Cardiac muscle cell (in vitro differentiated cells and primary cell): ENCODE measurements at regions not wholly inside any gene's neighbourhood (a gene's known extent, or its start where the extent isn't known, plus 50 kb on each side); places are given as distances from the start of the nearest gene placed in this dataset.
A peak's percentile ranks its signal among the peaks of the same experiment; 100 is the strongest.

ENCODE experiments used
- DNase-seq, 2 donors: peaks; one replicate each; pipeline versions ENCODE4 v3.0.0 to v3.0.0-alpha.2; 2010 to 2017; ENCODE audit warnings: low read depth in 1 of 2, low spot score in 1 of 2
- H3K27ac ChIP-seq: fragments of 200-600 bp; sonication (generic); 2 replicates; pipeline ENCODE4 v1.5.1; 2016
- H3K27me3 ChIP-seq: fragments of 200-600 bp; sonication (generic); 2 replicates; pipeline ENCODE4 v1.6.0; 2016; ENCODE audit warnings: control low read depth
- H3K36me3 ChIP-seq: fragments of 200-600 bp; sonication (generic); 2 replicates; pipeline ENCODE4 v1.5.1; 2016; ENCODE audit warnings: control low read depth
- H3K4me1 ChIP-seq: fragments of 200-600 bp; sonication (generic); 2 replicates; pipeline ENCODE4 v1.8.1; 2017; ENCODE audit warnings: low read depth, mild to moderate bottlenecking, mixed run types
- H3K4me3 ChIP-seq: fragments of 200-600 bp; sonication (generic); 2 replicates; pipeline ENCODE4 v1.5.1; 2016; ENCODE audit warnings: mild to moderate bottlenecking
- H3K9me3 ChIP-seq: fragments of 200-600 bp; sonication (generic); 2 replicates; pipeline ENCODE4 v1.5.1; 2017; ENCODE audit warnings: low read depth, mild to moderate bottlenecking, control low read depth
- TF ChIP-seq, protein P1 (sequence below): IDR thresholded peaks from 2 replicates; pipeline ENCODE4 v1.5.1; 2012; ENCODE audit warnings: low read depth, mild to moderate bottlenecking, low read length

DNA sequence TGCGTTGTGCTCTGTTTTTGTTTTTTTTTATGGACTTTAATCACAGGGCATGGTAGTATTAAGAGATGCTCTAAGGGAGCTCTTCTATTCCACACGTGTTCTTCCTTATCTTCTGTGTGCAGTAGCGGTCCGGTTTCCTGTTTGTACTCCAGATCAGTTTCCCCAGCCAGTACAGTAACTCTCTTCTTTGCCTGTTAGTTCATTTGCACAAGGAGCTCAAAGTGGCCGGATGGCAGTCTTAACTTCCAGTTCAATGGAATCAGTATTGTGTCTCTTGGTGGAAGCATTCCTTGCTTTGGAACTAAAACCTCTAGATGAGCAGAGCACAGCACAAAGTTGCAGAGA, 122.0 kb downstream of the KLF13 start:
- H3K9me3 ChIP-seq: no peaks in the 10 kb centered on the region
- no peaks in the 10 kb centered on the region for H3K4me1 ChIP-seq
- no peak overlapping the region for H3K27ac ChIP-seq
- TF ChIP-seq, protein P1, sequence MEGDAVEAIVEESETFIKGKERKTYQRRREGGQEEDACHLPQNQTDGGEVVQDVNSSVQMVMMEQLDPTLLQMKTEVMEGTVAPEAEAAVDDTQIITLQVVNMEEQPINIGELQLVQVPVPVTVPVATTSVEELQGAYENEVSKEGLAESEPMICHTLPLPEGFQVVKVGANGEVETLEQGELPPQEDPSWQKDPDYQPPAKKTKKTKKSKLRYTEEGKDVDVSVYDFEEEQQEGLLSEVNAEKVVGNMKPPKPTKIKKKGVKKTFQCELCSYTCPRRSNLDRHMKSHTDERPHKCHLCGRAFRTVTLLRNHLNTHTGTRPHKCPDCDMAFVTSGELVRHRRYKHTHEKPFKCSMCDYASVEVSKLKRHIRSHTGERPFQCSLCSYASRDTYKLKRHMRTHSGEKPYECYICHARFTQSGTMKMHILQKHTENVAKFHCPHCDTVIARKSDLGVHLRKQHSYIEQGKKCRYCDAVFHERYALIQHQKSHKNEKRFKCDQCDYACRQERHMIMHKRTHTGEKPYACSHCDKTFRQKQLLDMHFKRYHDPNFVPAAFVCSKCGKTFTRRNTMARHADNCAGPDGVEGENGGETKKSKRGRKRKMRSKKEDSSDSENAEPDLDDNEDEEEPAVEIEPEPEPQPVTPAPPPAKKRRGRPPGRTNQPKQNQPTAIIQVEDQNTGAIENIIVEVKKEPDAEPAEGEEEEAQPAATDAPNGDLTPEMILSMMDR: no peak
- no peaks in the 10 kb centered on the region for H3K27me3 ChIP-seq
- H3K36me3 ChIP-seq: no peaks in the 10 kb centered on the region
- H3K4me3 ChIP-seq: no peak overlapping the region
- DNase-seq: peak in 1 of 2 donors; percentile 40

DNA sequence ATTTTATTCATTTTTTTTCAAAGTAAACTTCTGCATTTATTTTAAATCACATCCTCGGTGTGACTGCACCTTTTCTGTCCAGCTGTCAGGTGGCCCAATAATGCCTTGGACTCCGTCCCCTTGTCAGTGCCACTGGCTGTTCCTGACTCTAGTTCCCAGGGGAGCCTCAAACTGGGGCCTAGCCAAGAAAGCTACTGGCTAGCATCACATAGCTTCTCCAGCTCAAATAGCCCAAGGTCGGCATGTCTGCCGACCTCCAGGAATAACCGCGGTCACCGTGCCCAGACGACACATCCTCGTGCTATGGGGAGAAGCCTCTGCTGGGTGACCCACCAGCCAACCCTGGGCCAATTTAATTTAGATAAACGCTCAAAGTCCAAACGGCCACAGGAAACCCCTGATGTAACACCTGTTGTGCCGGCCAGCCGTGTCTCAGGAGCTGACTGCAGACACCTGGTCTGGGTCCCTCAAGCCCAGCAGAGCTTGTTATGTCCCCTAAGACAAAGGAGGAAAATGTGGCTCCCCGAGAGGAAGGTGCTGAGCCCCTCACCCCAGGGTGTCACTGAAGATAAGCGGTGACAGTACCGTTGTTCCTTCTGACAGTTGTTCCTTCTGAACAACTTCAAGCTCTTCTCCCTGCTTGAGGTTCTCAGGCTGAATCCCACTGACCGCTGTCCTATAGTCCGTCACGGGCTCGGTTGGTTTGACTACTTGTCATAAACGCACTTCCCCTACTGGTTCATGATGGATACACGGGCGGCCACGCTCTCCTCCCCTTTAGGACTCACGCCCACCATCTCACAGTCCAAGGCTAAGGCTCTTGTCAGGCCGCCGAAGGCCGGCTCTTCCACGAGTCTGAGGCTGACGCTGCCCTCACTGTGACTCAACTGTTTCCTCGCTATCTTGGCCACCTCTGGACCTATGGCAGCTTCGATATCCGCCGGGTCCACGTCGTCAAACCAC, 126.2 kb downstream of the KLF13 start:
- Histone ChIP-seq H3K27ac (no peak overlapping the region), H3K4me1 (no peaks in the 10 kb centered on the region), H3K9me3 (no peaks in the 10 kb centered on the region), H3K36me3 (no peaks in the 10 kb centered on the region), H3K4me3 (no peak overlapping the region), H3K27me3 (no peaks in the 10 kb centered on the region)
- TF ChIP-seq, protein P1: no peak
- no peak for DNase-seq

DNA sequence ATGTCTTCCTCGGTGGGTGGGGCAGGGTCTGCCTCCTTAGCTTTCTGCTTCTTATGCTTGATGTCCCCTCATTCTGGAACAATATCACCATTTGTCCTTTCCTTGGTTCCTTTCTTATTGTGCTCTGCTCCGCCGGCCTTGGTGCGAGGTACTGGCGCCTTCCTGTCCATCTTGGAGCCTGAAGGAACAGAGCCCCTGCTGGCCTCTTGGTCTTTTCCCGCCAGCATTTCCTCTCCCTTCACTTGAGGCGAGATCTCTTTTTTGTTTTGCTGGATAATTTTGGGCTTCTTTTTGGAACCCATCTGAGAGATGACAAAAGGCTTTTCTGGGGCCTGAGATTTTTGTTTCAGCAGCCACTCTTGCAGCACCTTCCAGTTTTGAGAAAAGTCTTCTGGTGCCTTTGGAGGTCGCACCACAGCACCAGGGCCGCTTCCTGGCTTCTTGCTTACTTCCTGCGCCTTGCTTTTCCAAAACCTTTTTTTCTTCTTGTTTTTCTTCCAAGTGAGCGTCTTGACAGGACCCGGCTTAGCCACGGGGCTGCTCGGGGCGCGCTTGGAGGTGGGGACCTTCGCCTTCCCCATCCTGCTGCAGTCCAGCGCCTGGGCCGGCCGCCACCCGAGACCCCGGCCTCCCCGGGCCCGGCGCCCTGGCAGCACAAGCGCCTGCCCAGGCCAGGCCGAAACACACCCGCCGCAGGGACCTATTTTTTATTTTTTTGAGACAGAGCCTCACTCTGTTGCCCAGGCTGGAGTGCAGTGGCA, 127.1 kb downstream of the KLF13 start:
- no peaks in the 10 kb centered on the region for H3K27me3 ChIP-seq
- DNase-seq: no peak
- no peaks in the 10 kb centered on the region for H3K9me3 ChIP-seq
- no peaks in the 10 kb centered on the region for H3K36me3 ChIP-seq
- H3K27ac ChIP-seq: no peak overlapping the region
- no peaks in the 10 kb centered on the region for H3K4me1 ChIP-seq
- H3K4me3 ChIP-seq: no peak overlapping the region
- TF ChIP-seq, protein P1: no peak

DNA sequence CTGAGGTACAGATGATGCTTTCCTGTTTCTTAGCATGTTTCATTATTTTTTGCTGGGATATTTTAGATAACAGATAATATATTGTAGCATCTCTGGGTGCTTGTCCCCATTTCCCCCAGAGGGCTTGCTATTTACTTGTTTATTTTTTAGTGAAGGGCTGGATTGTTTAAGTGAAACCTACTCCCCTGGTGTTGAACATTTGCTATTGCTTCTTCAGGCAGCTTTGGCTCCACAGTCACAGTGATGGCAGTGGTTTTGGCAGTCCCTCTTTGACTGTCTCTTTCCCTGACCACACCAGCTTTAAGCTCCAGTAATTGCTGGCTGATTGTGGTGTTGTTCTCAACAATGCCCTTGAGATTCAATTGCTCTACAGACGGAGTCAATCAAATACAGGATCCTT, 128.9 kb downstream of the KLF13 start:
- H3K4me3 ChIP-seq: no peak overlapping the region
- H3K9me3 ChIP-seq: no peaks in the 10 kb centered on the region
- H3K27me3 ChIP-seq: no peaks in the 10 kb centered on the region
- H3K27ac ChIP-seq: no peak overlapping the region
- H3K36me3 ChIP-seq: no peaks in the 10 kb centered on the region
- H3K4me1 ChIP-seq: no peaks in the 10 kb centered on the region
- no peak for DNase-seq
- TF ChIP-seq, protein P1: peak; percentile 34

DNA sequence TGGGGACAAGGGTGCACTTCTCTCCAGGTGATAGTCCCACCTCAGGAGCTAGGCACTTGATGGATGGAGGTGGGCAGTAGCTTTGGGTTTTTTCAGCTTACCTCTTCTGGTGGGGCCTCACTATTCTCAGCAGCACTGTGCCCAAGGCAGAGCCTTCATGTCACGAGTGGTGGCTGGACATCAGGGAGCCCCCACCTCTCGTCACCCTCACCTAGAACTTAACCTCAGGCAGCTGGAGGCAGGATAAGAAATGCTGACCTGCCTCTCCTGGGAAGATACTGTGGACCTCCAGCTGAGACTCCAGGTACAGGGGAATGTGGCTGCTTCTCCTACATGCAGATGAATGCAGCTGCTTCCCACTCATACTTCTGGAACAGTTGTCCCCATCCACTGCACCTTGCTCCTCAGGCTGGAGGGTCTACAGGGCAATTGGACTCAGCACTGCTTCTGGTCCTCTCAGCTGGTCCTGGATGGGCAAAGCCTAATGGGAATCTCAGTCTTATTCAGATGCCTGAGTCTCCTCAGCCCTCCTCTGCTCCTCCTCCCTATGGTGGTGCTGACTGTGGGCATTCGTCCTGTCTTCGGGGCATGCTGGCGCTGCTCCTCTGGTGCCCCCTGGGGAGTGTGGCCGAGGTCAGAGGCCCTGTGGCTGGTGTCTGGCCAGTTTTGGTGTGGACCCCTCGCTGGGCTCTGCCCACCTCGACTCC, 129.9 kb downstream of the KLF13 start:
- TF ChIP-seq, protein P1: no peak
- no peaks in the 10 kb centered on the region for H3K9me3 ChIP-seq
- no peaks in the 10 kb centered on the region for H3K27me3 ChIP-seq
- no peak for DNase-seq
- no peak overlapping the region for H3K27ac ChIP-seq
- no peak overlapping the region for H3K4me3 ChIP-seq
- no peaks in the 10 kb centered on the region for H3K36me3 ChIP-seq
- no peaks in the 10 kb centered on the region for H3K4me1 ChIP-seq
